Liver (tissue), 3 donors: ENCODE measurements at regions not wholly inside any gene's neighbourhood (a gene's known extent, or its start where the extent isn't known, plus 50 kb on each side); places are given as distances from the start of the nearest gene placed in this dataset.

ENCODE experiments used
- EGR1 ChIP-seq, 2 donors: IDR thresholded peaks; 2 replicates each; pipeline ENCODE4 v1.6.1; 2016 to 2018; ENCODE audit warnings: antibody characterized with exemption in 2 of 2, low read depth in 2 of 2
- FOXA1 ChIP-seq: IDR thresholded peaks from 2 replicates; pipeline ENCODE4 v1.6.1; 2016; ENCODE audit warnings: antibody characterized with exemption
- FOXA2 ChIP-seq: IDR thresholded peaks from 2 replicates; pipeline ENCODE4 v1.6.1; 2016; ENCODE audit warnings: antibody characterized with exemption
- HNF4G ChIP-seq: IDR thresholded peaks from 2 replicates; pipeline ENCODE4 v1.6.1; 2016; ENCODE audit warnings: antibody characterized with exemption
- JUND ChIP-seq, 2 donors: IDR thresholded peaks; 2 replicates each; pipeline ENCODE4 v1.6.1; 2016; ENCODE audit warnings: antibody characterized with exemption in 2 of 2
- NR2F2 ChIP-seq: IDR thresholded peaks from 2 replicates; pipeline ENCODE4 v1.6.1; 2016; ENCODE audit warnings: antibody characterized with exemption
- RAD21 ChIP-seq, 2 donors: IDR thresholded peaks; 2 replicates each; pipeline ENCODE4 v1.6.1; 2016; ENCODE audit warnings: antibody characterized with exemption in 2 of 2, mild to moderate bottlenecking in 2 of 2
- RXRA ChIP-seq, 2 donors: IDR thresholded peaks; 2 replicates each; pipeline ENCODE4 v1.6.1; 2017 to 2018; ENCODE audit warnings: antibody characterized with exemption in 2 of 2, mild to moderate bottlenecking in 1 of 2
- TAF1 ChIP-seq: conservative IDR thresholded peaks from 2 replicates; pipeline ENCODE4 v1.6.1; 2016; ENCODE audit warnings: antibody characterized with exemption, mild to moderate bottlenecking
- TF ChIP-seq, protein P1 (sequence below): fragments of 150-350 bp; IDR thresholded peaks from 2 replicates; pipeline ENCODE4 v1.5.1; 2017; ENCODE audit warnings: improper control_type of control experiment, low read depth, low read length; ENCODE audit not compliant: missing input control
- TF ChIP-seq, protein P2 (sequence below): IDR thresholded peaks from 2 replicates; pipeline ENCODE4 v1.6.1; 2016; ENCODE audit warnings: antibody characterized with exemption
- TF ChIP-seq, protein P3 (sequence below): IDR thresholded peaks from 2 replicates; pipeline ENCODE4 v1.6.1; 2016; ENCODE audit warnings: antibody characterized with exemption, mild to moderate bottlenecking
- donor health status: healthy.
- donor health status: healthy.

DNA sequence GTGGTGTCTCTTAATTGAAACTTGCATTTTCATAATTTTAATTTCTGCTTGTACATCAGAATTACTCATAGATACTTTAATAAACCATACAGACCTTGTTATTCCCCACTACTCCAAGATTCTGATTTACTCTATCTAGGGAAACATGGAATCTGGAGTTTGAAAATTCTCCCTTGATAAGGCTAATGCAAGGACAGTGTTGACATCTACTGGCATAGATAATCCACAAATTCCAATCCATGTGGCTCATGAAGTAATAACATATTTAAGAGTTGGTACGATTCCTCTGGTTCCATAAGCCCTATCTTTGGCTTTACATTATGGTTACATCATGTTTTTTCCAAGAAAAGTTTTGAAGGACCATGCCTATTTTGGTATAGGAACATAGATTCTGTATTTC lies 759.2 kb downstream of the TLR4 start:
- TF ChIP-seq, protein P1, sequence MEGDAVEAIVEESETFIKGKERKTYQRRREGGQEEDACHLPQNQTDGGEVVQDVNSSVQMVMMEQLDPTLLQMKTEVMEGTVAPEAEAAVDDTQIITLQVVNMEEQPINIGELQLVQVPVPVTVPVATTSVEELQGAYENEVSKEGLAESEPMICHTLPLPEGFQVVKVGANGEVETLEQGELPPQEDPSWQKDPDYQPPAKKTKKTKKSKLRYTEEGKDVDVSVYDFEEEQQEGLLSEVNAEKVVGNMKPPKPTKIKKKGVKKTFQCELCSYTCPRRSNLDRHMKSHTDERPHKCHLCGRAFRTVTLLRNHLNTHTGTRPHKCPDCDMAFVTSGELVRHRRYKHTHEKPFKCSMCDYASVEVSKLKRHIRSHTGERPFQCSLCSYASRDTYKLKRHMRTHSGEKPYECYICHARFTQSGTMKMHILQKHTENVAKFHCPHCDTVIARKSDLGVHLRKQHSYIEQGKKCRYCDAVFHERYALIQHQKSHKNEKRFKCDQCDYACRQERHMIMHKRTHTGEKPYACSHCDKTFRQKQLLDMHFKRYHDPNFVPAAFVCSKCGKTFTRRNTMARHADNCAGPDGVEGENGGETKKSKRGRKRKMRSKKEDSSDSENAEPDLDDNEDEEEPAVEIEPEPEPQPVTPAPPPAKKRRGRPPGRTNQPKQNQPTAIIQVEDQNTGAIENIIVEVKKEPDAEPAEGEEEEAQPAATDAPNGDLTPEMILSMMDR = no peak
- TF ChIP-seq NR2F2 = no peak
- TF ChIP-seq, protein P2, sequence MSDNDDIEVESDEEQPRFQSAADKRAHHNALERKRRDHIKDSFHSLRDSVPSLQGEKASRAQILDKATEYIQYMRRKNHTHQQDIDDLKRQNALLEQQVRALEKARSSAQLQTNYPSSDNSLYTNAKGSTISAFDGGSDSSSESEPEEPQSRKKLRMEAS = no peak
- no peak for TF ChIP-seq EGR1 (IDR thresholded peaks at IDR 0.05; ENCODE audit: low read depth in 2 of 2)
- TF ChIP-seq FOXA1 = no peak
- no peak for TF ChIP-seq RXRA (IDR thresholded peaks at IDR 0.05)
- TF ChIP-seq, protein P3, sequence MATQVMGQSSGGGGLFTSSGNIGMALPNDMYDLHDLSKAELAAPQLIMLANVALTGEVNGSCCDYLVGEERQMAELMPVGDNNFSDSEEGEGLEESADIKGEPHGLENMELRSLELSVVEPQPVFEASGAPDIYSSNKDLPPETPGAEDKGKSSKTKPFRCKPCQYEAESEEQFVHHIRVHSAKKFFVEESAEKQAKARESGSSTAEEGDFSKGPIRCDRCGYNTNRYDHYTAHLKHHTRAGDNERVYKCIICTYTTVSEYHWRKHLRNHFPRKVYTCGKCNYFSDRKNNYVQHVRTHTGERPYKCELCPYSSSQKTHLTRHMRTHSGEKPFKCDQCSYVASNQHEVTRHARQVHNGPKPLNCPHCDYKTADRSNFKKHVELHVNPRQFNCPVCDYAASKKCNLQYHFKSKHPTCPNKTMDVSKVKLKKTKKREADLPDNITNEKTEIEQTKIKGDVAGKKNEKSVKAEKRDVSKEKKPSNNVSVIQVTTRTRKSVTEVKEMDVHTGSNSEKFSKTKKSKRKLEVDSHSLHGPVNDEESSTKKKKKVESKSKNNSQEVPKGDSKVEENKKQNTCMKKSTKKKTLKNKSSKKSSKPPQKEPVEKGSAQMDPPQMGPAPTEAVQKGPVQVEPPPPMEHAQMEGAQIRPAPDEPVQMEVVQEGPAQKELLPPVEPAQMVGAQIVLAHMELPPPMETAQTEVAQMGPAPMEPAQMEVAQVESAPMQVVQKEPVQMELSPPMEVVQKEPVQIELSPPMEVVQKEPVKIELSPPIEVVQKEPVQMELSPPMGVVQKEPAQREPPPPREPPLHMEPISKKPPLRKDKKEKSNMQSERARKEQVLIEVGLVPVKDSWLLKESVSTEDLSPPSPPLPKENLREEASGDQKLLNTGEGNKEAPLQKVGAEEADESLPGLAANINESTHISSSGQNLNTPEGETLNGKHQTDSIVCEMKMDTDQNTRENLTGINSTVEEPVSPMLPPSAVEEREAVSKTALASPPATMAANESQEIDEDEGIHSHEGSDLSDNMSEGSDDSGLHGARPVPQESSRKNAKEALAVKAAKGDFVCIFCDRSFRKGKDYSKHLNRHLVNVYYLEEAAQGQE = no peak
- TF ChIP-seq HNF4G = no peak
- no peak for TF ChIP-seq TAF1
- TF ChIP-seq FOXA2 = no peak
- peak; percentile 40 to 63 for TF ChIP-seq RAD21 (IDR thresholded peaks at IDR 0.05)
- no peak for TF ChIP-seq JUND (IDR thresholded peaks at IDR 0.05)
